Neuronal stem cell (in vitro differentiated cells): ENCODE measurements at regions not wholly inside any gene's neighbourhood (a gene's known extent, or its start where the extent isn't known, plus 50 kb on each side); places are given as distances from the start of the nearest gene placed in this dataset.

Source experiments
- DNase-seq: peaks from one replicate; pipeline ENCODE4 v3.0.0-alpha.2; 2013; ENCODE audit warnings: low spot score
- H2AFZ ChIP-seq: one replicate; pipeline ENCODE4 v1.6.1; 2013; ENCODE audit warnings: mild to moderate bottlenecking, low read length, inconsistent platforms
- H2AK5ac ChIP-seq: 2 replicates; pipeline ENCODE4 v1.6.1; 2013; ENCODE audit warnings: low read depth, mild to moderate bottlenecking, inconsistent platforms, low read length, moderate library complexity, mixed read lengths
- H2BK120ac ChIP-seq: 2 replicates; pipeline ENCODE4 v1.6.1; 2013; ENCODE audit warnings: low read depth, mild to moderate bottlenecking, inconsistent platforms, low read length, moderate library complexity, mixed read lengths
- H2BK12ac ChIP-seq: one replicate; pipeline ENCODE4 v1.6.1; 2013; ENCODE audit warnings: low read length, inconsistent platforms
- H2BK15ac ChIP-seq: 2 replicates; pipeline ENCODE4 v1.6.1; 2013; ENCODE audit warnings: mild to moderate bottlenecking, low read length, inconsistent platforms, mixed read lengths
- H2BK5ac ChIP-seq: one replicate; pipeline ENCODE4 v1.6.1; 2013; ENCODE audit warnings: inconsistent platforms, mild to moderate bottlenecking, low read length, moderate library complexity
- H3K14ac ChIP-seq: one replicate; pipeline ENCODE4 v1.6.1; 2013; ENCODE audit warnings: low read length, inconsistent platforms
- H3K18ac ChIP-seq: 2 replicates; pipeline ENCODE4 v1.6.1; 2013; ENCODE audit warnings: low read length, inconsistent platforms
- H3K23ac ChIP-seq: 2 replicates; pipeline ENCODE4 v1.6.1; 2013; ENCODE audit warnings: low read depth, mild to moderate bottlenecking, mixed read lengths, low read length, inconsistent platforms; ENCODE audit not compliant: poor library complexity
- H3K27ac ChIP-seq: replicated peaks from 3 replicates; pipeline ENCODE4 v1.5.1; 2013; ENCODE audit warnings: low read length, inconsistent platforms
- H3K27me3 ChIP-seq, 3 experiments: 2 replicates each; pipeline ENCODE4 v1.6.1; 2013; ENCODE audit warnings: low read length in 3 of 3, mild to moderate bottlenecking in 2 of 3, inconsistent platforms in 1 of 3, low read depth in 1 of 3, mixed read lengths in 1 of 3, moderate library complexity in 1 of 3; ENCODE audit not compliant: control insufficient read depth in 3 of 3, insufficient read depth in 3 of 3
- H3K36me3 ChIP-seq, 2 donors: replicated peaks in 1 of 2; 2 replicates each; pipeline ENCODE4 v1.6.1; 2013; ENCODE audit warnings: low read length in 2 of 2; ENCODE audit not compliant: control insufficient read depth in 2 of 2, insufficient read depth in 2 of 2
- H3K4ac ChIP-seq: 2 replicates; pipeline ENCODE4 v1.6.1; 2013; ENCODE audit warnings: inconsistent platforms, mild to moderate bottlenecking, low read length, moderate library complexity
- H3K4me1 ChIP-seq, 2 donors: 1 replicate in 1 of 2; 2 replicates in 1 of 2; pipeline ENCODE4 v1.6.1; 2013; ENCODE audit warnings: low read length in 2 of 2, low read depth in 1 of 2; ENCODE audit not compliant: control insufficient read depth in 2 of 2, insufficient read depth in 1 of 2
- H3K4me2 ChIP-seq: one replicate; pipeline ENCODE4 v1.6.1; 2013; ENCODE audit warnings: mild to moderate bottlenecking, low read length, inconsistent platforms; ENCODE audit not compliant: insufficient read depth, poor library complexity, severe bottlenecking
- H3K4me3 ChIP-seq, 2 donors: 2 replicates each; pipeline ENCODE4 v1.5.1; 2013; ENCODE audit warnings: low read length in 2 of 2, mild to moderate bottlenecking in 2 of 2, inconsistent platforms in 1 of 2, moderate library complexity in 1 of 2
- H3K79me1 ChIP-seq: one replicate; pipeline ENCODE4 v1.6.1; 2013; ENCODE audit warnings: low read depth, mild to moderate bottlenecking, inconsistent platforms, low read length, moderate library complexity
- H3K9ac ChIP-seq: one replicate; pipeline ENCODE4 v1.6.1; 2013; ENCODE audit warnings: mild to moderate bottlenecking, low read depth, low read length, inconsistent platforms; ENCODE audit not compliant: poor library complexity
- H3K9me3 ChIP-seq, 2 donors: replicated peaks in 1 of 2; 2 replicates each; pipeline versions ENCODE3 to v1.6.1; 2013; ENCODE audit warnings: low read length in 2 of 2, mild to moderate bottlenecking in 2 of 2, inconsistent platforms in 1 of 2, low read depth in 1 of 2, mixed read lengths in 1 of 2, moderate library complexity in 1 of 2; ENCODE audit not compliant: control insufficient read depth in 2 of 2, insufficient read depth in 1 of 2
- H4K8ac ChIP-seq: one replicate; pipeline ENCODE4 v1.6.1; 2013; ENCODE audit warnings: low read depth, mild to moderate bottlenecking, inconsistent platforms, low read length, moderate library complexity
- H4K91ac ChIP-seq: one replicate; pipeline ENCODE4 v1.6.1; 2013; ENCODE audit warnings: low read length, low read depth, mild to moderate bottlenecking, inconsistent platforms; ENCODE audit not compliant: poor library complexity
- WGBS, 2 donors: extraction: QIAGEN DNeasy Blood & Tissue Kit; methylation state at CpG; one replicate each; pipeline ENCODE4 v1.1.7; 2013; ENCODE audit warnings: missing lambda C conversion rate in 2 of 2, mixed read lengths in 1 of 2; ENCODE audit not compliant: insufficient read length in 2 of 2, insufficient replicate concordance in 1 of 2; ENCODE audit errors: extremely low coverage in 2 of 2; 5-methylcytosine and 5-hydroxymethylcytosine counted together

- Histone ChIP-seq H3K4me2 (no peak overlapping the region), H3K4me1 (peaks cover 0 to 2% of the 10 kb centered on the region in 2 donors), H2BK15ac (no peak overlapping the region), H3K14ac (no peak overlapping the region), H2AFZ (no peak overlapping the region), H2BK120ac (no peak overlapping the region), H2BK5ac (no peak overlapping the region), H4K8ac (no peak overlapping the region), H3K79me1 (no peaks in the 10 kb centered on the region), H3K36me3 (no peaks in the 10 kb centered on the region), H3K23ac (no peak overlapping the region), H4K91ac (no peak overlapping the region), H3K27me3 (no peaks in the 10 kb centered on the region), H3K9me3 (no peaks in the 10 kb centered on the region), H3K4ac (no peak overlapping the region), H3K9ac (no peak overlapping the region), H3K18ac (no peak overlapping the region), H2BK12ac (no peak overlapping the region), H3K4me3 (no peak overlapping the region), H3K27ac (no peak overlapping the region), H2AK5ac (no peak overlapping the region)
- no CpG with 5 or more reads among the region's 5 CpGs for WGBS, 2 donors
- no peak for DNase-seq
These were observed 343.4 kb downstream of the TBC1D32 start for GRCh38 chr6:120990866-120991265.

- Histone ChIP-seq H2BK5ac (no peak overlapping the region), H2AK5ac (no peak overlapping the region), H2BK120ac (no peak overlapping the region), H2BK12ac (no peak overlapping the region), H3K27ac (no peak overlapping the region), H3K23ac (no peak overlapping the region), H2AFZ (no peak overlapping the region), H3K27me3 (no peaks in the 10 kb centered on the region), H3K9me3 (no peaks in the 10 kb centered on the region), H4K91ac (no peak overlapping the region), H3K4me1 (no peaks in the 10 kb centered on the region), H3K18ac (no peak overlapping the region), H2BK15ac (no peak overlapping the region), H3K79me1 (no peaks in the 10 kb centered on the region), H3K4me2 (no peak overlapping the region), H3K4me3 (no peak overlapping the region), H3K4ac (no peak overlapping the region), H3K9ac (no peak overlapping the region), H3K36me3 (no peaks in the 10 kb centered on the region), H3K14ac (no peak overlapping the region), H4K8ac (no peak overlapping the region)
- no peak for DNase-seq
These were observed 352.4 kb downstream of the TBC1D32 start for GRCh38 chr6:120981835-120982234.

GRCh38 chr6:120966321-120966720, 368.0 kb downstream of the TBC1D32 start:
- H2BK12ac ChIP-seq: no peak overlapping the region
- no peak overlapping the region for H3K4me3 ChIP-seq
- no peak overlapping the region for H4K91ac ChIP-seq
- no peaks in the 10 kb centered on the region for H3K4me1 ChIP-seq
- H2BK120ac ChIP-seq: no peak overlapping the region
- H2BK15ac ChIP-seq: no peak overlapping the region
- H2BK5ac ChIP-seq: no peak overlapping the region
- H2AFZ ChIP-seq: no peak overlapping the region
- no peaks in the 10 kb centered on the region for H3K79me1 ChIP-seq
- no peak overlapping the region for H3K9ac ChIP-seq
- no peak for DNase-seq
- no peak overlapping the region for H3K4ac ChIP-seq
- H2AK5ac ChIP-seq: no peak overlapping the region
- no peaks in the 10 kb centered on the region for H3K36me3 ChIP-seq
- H3K14ac ChIP-seq: no peak overlapping the region
- H3K27ac ChIP-seq: no peak overlapping the region
- H3K9me3 ChIP-seq: no peaks in the 10 kb centered on the region
- H3K18ac ChIP-seq: no peak overlapping the region
- no peak overlapping the region for H3K4me2 ChIP-seq
- H3K27me3 ChIP-seq: no peaks in the 10 kb centered on the region
- no peak overlapping the region for H4K8ac ChIP-seq
- H3K23ac ChIP-seq: no peak overlapping the region

- DNase-seq: no peak
- Histone ChIP-seq H2BK5ac (no peak overlapping the region), H2AFZ (no peak overlapping the region), H3K79me1 (no peaks in the 10 kb centered on the region), H2BK12ac (no peak overlapping the region), H3K9me3 (no peaks in the 10 kb centered on the region), H3K27me3 (no peaks in the 10 kb centered on the region), H4K91ac (no peak overlapping the region), H3K4ac (no peak overlapping the region), H3K23ac (no peak overlapping the region), H3K36me3 (no peaks in the 10 kb centered on the region), H3K18ac (no peak overlapping the region), H2BK15ac (no peak overlapping the region), H3K4me3 (no peak overlapping the region), H3K9ac (no peak overlapping the region), H3K4me2 (no peak overlapping the region), H3K27ac (no peak overlapping the region), H2AK5ac (no peak overlapping the region), H2BK120ac (no peak overlapping the region), H3K4me1 (no peaks in the 10 kb centered on the region), H4K8ac (no peak overlapping the region), H3K14ac (no peak overlapping the region)
- no CpG with 5 or more reads among the region's 3 CpGs for WGBS, 2 donors
These were observed 368.5 kb downstream of the TBC1D32 start for GRCh38 chr6:120965814-120966213.
